Neuron (in vitro differentiated cells): ENCODE measurements at regions not wholly inside any gene's neighbourhood (a gene's known extent, or its start where the extent isn't known, plus 50 kb on each side); places are given as distances from the start of the nearest gene placed in this dataset.

ENCODE experiments used
- H2AFZ ChIP-seq: one replicate; pipeline ENCODE4 v1.6.1; 2013; ENCODE audit warnings: low read depth, mild to moderate bottlenecking, inconsistent platforms, low read length, moderate library complexity
- H3K27me3 ChIP-seq: one replicate; pipeline ENCODE4 v1.6.1; 2013; ENCODE audit warnings: low read length; ENCODE audit not compliant: insufficient read depth
- H3K36me3 ChIP-seq: one replicate; pipeline ENCODE4 v1.6.1; 2013; ENCODE audit warnings: low read length; ENCODE audit not compliant: insufficient read depth
- H3K4me1 ChIP-seq: one replicate; pipeline ENCODE4 v1.6.1; 2013; ENCODE audit warnings: low read length; ENCODE audit not compliant: insufficient read depth
- H3K4me3 ChIP-seq: 2 replicates; pipeline ENCODE4 v1.5.1; 2013; ENCODE audit warnings: mild to moderate bottlenecking, low read length, moderate library complexity
- H3K9me3 ChIP-seq: one replicate; pipeline ENCODE4 v1.6.1; 2013; ENCODE audit warnings: low read length

DNA sequence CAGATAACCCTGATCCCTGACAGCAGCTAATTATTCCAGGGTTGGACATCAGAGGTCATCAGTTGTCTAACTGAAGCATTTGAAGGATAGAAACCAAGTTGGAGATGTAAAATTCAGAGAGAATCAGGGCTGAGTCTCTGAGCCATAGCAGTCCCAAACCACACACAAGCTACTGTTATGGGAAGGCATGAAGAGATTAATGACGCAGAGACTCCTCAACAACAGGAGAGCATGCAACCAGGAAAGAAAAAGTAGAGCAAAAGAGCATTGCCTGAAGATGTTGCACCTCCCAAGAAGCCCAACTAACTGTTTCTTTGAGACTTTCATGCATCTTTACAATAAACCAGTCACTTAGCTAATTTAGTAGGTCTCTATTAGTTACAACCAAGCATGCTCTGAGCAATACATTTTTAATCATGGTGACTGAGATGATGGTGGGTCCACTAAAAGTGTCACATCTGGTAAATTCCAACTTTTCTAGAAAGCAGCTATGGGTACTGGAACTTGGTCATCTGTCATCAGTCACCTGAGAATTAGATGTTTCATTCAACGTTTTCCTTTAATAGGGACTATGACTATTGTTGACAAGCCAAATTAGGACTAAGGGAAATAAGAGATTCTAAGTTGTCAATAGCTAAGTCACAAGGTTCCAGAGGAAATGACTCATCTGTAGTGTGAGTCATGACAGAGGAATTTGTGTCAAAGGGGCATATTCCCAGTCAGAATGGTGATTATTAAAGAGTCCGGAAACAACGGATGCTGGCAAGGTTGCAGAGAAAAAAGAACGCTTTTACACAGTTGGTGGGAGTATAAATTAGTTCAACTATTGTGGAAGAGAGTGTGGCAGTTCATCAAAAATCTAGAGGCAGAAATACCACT, 239.8 kb downstream of the CHD9NB start:
- no peak overlapping the region for H2AFZ ChIP-seq
- H3K4me3 ChIP-seq = no peak overlapping the region
- no peaks in the 10 kb centered on the region for H3K36me3 ChIP-seq
- peaks cover 8% of the 10 kb centered on the region for H3K4me1 ChIP-seq
- H3K9me3 ChIP-seq = no peaks in the 10 kb centered on the region
- no peaks in the 10 kb centered on the region for H3K27me3 ChIP-seq

GRCh38 chr16:52805559-52806168, 247.0 kb downstream of the CHD9NB start:
- no peaks in the 10 kb centered on the region for H3K4me1 ChIP-seq
- H3K36me3 ChIP-seq = no peaks in the 10 kb centered on the region
- H3K4me3 ChIP-seq = no peak overlapping the region
- H3K27me3 ChIP-seq = no peaks in the 10 kb centered on the region
- no peak overlapping the region for H2AFZ ChIP-seq
- H3K9me3 ChIP-seq = no peaks in the 10 kb centered on the region

GRCh38 chr16:52800432-52800831, 252.3 kb downstream of the CHD9NB start:
- Histone ChIP-seq H3K4me3 (no peak overlapping the region), H3K4me1 (no peaks in the 10 kb centered on the region), H3K36me3 (no peaks in the 10 kb centered on the region), H2AFZ (no peak overlapping the region), H3K27me3 (no peaks in the 10 kb centered on the region), H3K9me3 (peaks cover 1% of the 10 kb centered on the region)

- Histone ChIP-seq H3K36me3 (no peaks in the 10 kb centered on the region), H3K27me3 (no peaks in the 10 kb centered on the region), H2AFZ (no peak overlapping the region), H3K4me1 (no peaks in the 10 kb centered on the region), H3K9me3 (peaks cover 1% of the 10 kb centered on the region), H3K4me3 (no peak overlapping the region)
Measured at GRCh38 chr16:52799149-52799548, 252.2 kb upstream of the TOX3 start.

GRCh38 chr16:52787709-52788108, 240.8 kb upstream of the TOX3 start:
- Histone ChIP-seq H3K9me3 (no peaks in the 10 kb centered on the region), H3K36me3 (no peaks in the 10 kb centered on the region), H3K4me3 (no peak overlapping the region), H2AFZ (peak overlapping the region; percentile 66), H3K4me1 (peaks cover 32% of the 10 kb centered on the region), H3K27me3 (no peaks in the 10 kb centered on the region)

DNA sequence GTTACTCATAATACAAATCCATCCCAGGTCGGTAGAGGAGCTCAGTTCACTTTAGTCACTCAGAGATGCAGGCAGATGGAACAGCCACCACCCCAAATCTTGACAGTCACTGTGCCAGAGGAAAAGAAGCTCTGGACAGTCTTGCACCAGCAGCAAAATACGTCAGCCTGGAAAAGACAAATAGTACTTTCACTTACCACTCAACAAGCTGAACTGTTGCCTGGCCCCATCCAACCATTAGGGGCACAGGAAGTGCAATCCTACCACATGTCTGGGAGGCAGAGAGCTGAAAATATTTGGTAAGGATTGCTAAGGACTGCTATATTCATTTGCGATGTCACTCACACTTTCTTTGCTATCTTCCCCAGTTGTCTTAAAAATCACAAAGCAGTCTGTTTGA, 239.1 kb upstream of the TOX3 start:
- Histone ChIP-seq H2AFZ (no peak overlapping the region), H3K27me3 (no peaks in the 10 kb centered on the region), H3K9me3 (no peaks in the 10 kb centered on the region)

GRCh38 chr16:52785653-52786052, 238.7 kb upstream of the TOX3 start:
- H3K9me3 ChIP-seq = no peaks in the 10 kb centered on the region
- no peak overlapping the region for H3K4me3 ChIP-seq
- peaks cover 40% of the 10 kb centered on the region for H3K4me1 ChIP-seq

More for the DNA sequence above, 239.1 kb upstream of the TOX3 start:
- no peak overlapping the region for H3K4me3 ChIP-seq
- H3K36me3 ChIP-seq = no peaks in the 10 kb centered on the region
- peaks cover 36% of the 10 kb centered on the region for H3K4me1 ChIP-seq

DNA sequence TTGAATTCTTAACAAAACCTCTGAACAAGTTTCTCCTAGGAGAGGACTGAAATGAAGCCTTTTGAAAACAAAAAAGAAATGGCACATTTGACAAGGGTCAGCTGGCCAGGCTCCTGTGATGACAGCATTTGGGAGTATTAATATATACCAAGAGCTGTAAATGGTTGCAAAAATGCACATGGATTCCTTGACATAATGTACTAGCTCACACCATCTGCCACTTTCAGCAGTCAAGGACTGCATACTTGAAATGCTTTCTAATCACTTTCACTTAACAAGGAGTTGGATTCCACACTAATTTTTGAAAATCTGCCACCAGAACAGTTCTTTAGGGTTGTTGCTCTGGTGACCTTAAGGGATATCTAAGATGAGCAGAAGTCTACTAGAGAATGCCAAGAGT, 236.7 kb upstream of the TOX3 start:
- H3K36me3 ChIP-seq = no peaks in the 10 kb centered on the region
- no peaks in the 10 kb centered on the region for H3K27me3 ChIP-seq
- no peak overlapping the region for H2AFZ ChIP-seq
- no peaks in the 10 kb centered on the region for H3K9me3 ChIP-seq
- H3K4me3 ChIP-seq = no peak overlapping the region
- H3K4me1 ChIP-seq = peaks cover 47% of the 10 kb centered on the region

More at GRCh38 chr16:52785653-52786052, 238.7 kb upstream of the TOX3 start:
- no peaks in the 10 kb centered on the region for H3K36me3 ChIP-seq
- no peaks in the 10 kb centered on the region for H3K27me3 ChIP-seq
- no peak overlapping the region for H2AFZ ChIP-seq

DNA sequence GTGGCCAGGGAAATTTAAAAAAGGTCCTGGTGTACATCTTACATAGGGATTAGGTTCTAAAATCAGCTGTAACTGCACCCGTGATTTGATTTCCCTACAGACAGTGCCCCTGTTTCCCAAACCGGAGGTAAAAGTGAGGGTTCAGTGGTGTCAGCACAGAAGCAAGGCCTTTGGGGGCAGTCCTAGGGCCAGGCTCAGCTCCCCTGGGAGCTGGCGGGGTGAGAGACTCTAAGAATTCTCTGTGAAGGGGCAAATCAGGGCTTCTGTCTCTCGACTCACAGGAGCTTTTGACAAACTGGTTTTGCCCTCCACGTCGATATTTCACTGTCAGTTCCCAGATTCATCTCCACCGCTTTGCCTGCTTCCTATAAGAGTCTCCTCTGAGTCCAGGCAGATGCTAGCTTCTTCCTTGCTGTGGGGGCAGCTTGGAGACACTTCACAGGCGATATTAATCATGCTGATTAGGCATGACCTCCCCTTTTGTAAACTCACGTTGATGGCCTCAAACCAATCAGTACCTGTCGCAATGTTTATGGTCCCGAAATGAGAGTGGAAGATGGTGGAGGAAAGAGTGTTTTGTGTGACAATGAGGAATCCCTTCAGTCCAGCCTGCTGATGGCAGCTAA, 234.2 kb upstream of the TOX3 start:
- Histone ChIP-seq H2AFZ (peak overlapping the region; percentile 27), H3K4me1 (peaks cover 24% of the 10 kb centered on the region), H3K4me3 (no peak overlapping the region), H3K9me3 (no peaks in the 10 kb centered on the region), H3K36me3 (no peaks in the 10 kb centered on the region), H3K27me3 (no peaks in the 10 kb centered on the region)

GRCh38 chr16:52773026-52773425, 226.1 kb upstream of the TOX3 start:
- Histone ChIP-seq H2AFZ (no peak overlapping the region), H3K9me3 (no peaks in the 10 kb centered on the region), H3K36me3 (no peaks in the 10 kb centered on the region), H3K4me3 (no peak overlapping the region), H3K27me3 (no peaks in the 10 kb centered on the region), H3K4me1 (no peaks in the 10 kb centered on the region)

- Histone ChIP-seq H3K27me3 (no peaks in the 10 kb centered on the region), H3K4me3 (no peak overlapping the region), H3K9me3 (no peaks in the 10 kb centered on the region), H3K4me1 (no peaks in the 10 kb centered on the region), H3K36me3 (no peaks in the 10 kb centered on the region), H2AFZ (no peak overlapping the region)
Measured at GRCh38 chr16:52770828-52771227, 223.9 kb upstream of the TOX3 start.

GRCh38 chr16:52758473-52758855, 211.5 kb upstream of the TOX3 start:
- Histone ChIP-seq H3K9me3 (no peaks in the 10 kb centered on the region), H3K36me3 (no peaks in the 10 kb centered on the region), H3K4me3 (no peak overlapping the region), H3K4me1 (peaks cover 3% of the 10 kb centered on the region), H2AFZ (no peak overlapping the region), H3K27me3 (no peaks in the 10 kb centered on the region)

DNA sequence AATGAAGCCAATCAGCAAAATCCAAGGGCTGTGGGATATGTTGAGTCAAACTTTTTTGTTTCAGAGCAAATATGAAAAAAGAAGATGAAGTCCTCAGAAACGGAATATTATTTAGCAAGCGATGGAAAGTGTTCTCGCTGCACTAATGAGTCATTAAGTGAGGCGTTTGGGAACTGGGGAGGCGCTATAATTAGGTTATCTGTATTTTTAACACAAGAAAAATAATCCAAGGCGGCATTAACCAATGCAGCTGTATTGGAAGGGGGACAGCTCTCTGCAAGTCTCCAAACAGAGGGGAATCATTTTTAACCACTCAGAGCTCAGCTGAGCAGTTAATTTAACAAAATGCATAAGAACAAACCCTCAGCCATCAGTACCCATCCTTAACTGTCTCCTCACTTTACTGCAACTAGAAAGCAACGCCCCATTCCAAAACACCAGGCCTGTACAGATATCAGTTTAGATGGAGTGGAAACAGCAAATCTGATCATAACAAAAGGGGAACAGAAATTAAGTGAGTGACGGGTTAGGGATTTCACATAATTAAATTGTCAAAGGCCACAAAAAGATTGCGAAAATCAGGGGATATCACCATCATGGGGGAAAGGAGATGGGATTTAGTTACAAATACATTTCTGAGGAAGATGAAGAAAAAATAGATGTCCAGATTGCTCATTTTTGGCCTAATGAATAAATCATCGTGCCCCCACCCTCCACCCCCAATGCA, 211.0 kb upstream of the TOX3 start:
- Histone ChIP-seq H3K9me3 (no peaks in the 10 kb centered on the region), H2AFZ (no peak overlapping the region), H3K36me3 (no peaks in the 10 kb centered on the region), H3K4me1 (peaks cover 3% of the 10 kb centered on the region), H3K27me3 (no peaks in the 10 kb centered on the region), H3K4me3 (no peak overlapping the region)
